Activated CD4-positive, alpha-beta T cell treated with anti-CD3 and anti-CD28 coated beads for 48 hours (primary cell): ENCODE measurements at regions not wholly inside any gene's neighbourhood (a gene's known extent, or its start where the extent isn't known, plus 50 kb on each side); places are given as distances from the start of the nearest gene placed in this dataset.
"Not testable (repeated sequence)": the region's sequence is repeated elsewhere in the genome, so short reads cannot be mapped to it uniquely, and the experiment has no call there.

ENCODE experiments used
- DNase-seq: peaks from one replicate; pipeline ENCODE4 v3.0.0-alpha.2; 2020

- DNase-seq, result no peak
These were observed 269.4 kb downstream of the MYCN start for GRCh38 chr2:16209799-16210198.

DNA sequence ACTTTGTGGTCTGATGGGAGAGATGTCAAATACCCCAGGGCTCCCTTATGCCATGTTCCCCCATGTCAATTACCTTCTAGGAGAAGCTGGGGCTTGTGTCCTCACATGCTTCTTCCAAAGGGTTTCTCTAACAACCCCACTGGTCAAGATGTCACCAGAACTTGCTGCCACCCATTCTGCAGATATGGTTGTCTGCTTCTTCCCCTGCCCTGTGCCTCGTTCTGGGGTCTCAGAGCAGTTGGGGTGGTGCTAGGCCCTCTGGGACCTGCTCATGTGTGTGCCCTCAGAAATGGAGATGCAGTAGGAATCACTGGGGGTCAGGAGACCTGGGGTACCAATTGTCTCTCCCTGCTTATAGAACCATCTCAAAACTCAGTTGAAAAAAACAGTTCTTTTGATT is 268.6 kb downstream of the MYCN start:
- DNase-seq, result no peak

- no peak for DNase-seq
These were observed 268.0 kb downstream of the MYCN start for GRCh38 chr2:16208241-16208797.

DNA sequence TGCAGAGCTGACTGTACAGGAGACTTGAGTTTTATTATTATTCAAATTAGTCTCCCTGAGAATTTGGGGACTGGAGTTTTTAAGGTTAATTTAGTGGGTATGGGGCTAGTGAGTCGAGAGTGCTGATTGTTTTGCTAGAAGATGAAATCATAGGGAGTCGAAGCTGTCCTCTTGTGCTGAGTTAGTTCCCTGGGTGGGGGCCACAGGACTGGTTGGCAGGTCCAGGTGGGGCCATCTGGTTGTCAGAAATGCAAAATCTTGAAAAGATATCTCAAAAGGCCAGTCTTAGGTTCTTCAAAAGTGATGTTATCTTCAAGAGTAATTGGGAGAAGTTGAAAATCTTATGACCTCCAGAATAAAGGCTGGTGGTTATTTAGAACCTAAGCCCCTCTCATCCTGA is 267.3 kb downstream of the MYCN start:
- DNase-seq, result no peak

GRCh38 chr2:16207151-16207550 is 266.8 kb downstream of the MYCN start:
- DNase-seq, result no peak

- DNase-seq, result no peak
These were observed 266.0 kb downstream of the MYCN start for GRCh38 chr2:16206191-16206944.

- DNase-seq, result no peak
These were observed 265.3 kb downstream of the MYCN start for GRCh38 chr2:16205631-16206030.

- DNase-seq, result no peak
These were observed 264.7 kb downstream of the MYCN start for GRCh38 chr2:16204886-16205620.

DNA sequence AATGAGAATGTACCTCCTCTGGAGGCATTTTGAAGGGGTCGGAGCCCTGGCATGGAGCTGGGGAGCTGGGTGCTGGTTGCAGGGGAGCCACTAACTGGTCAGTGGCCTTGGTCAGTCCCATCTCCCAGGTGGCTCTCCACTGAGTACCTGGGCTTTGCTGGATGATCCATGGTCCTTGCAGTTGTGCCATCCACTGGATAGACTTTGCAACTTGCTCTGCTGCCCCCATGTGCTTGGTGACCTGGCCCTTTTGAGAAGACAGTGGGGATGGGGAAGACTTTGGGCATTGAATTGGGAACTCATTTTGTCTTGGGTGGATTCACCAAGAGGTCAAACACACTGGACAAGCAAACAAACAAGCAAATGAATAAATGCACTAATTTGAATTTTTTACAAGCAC is 263.9 kb downstream of the MYCN start:
- no peak for DNase-seq

DNA sequence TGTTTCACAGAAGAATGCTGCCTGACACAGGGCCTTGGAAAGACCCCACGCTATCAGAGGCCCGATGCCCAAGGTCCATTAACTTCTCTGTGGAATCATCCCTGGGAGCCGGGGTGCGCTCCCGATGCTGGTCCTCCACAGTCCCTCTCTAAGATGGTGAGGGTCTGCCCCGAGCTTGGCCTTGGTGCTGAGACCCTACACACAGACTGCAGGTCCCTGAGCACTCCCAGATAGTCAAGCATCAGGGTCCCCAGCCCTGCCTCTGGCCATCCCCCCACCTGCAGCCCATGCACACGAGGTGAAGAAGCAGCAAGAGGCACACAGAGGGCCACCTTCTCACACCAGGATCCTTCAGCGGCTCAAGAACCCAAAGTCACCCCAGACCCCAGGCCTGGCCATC is 263.3 kb downstream of the MYCN start:
- no peak for DNase-seq

DNA sequence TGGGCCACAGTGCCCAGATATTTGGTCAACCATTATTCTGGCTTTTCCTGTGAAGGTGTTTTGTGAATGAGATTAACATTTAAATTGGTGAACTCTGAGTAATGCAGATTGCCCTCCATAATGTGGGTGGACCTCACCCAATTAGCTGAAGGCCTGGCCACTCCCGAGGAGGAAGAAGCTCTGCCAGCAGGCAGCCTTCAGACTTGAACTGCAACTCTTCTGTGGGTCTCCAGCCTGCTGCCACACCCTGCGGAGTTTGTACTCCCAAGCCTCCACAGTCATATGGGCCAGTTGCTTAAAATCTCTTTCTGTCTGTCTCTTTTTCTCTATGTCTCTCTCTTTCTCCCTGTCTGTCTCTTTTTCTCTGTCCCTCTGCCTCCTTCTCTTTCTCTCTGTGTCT is 262.7 kb downstream of the MYCN start:
- no peak for DNase-seq

DNA sequence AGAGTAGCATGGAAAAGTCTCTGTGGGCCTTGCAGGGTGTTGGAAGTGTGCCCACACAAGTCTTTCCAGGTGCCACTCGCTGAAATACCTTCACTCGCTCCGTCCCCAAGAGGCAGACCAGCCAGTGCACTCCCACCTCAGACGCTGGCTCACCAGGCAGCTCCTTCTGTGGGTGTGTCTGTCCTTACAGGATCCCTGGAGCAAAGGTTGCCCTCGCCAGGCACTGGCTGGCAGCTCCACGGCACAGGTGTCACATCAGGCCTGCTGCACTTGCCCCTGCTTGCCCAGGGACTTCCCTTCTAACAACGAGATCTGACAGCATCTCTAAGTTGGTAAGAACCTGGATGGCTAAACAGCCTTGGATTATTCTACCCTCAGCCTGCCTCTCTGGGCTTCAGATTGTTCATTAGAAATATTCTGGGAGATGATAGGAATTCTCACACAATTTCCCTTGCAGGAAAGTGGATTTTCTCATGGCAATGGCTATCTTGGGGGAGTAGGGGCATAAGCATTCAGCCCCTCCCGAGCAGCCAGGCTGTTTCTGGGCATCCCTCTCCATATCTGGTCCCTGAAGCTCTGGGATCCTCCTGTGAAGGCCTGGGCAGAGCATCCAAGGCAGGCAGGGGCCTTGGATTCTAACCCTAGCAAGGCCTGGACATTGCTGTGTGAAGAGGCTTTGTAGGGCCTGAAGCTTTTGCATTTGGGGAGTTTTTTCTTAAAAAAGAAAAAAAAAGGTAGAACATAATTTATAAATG is 262.1 kb downstream of the MYCN start:
- DNase-seq, result no peak

- DNase-seq, result no peak
These were observed 261.5 kb downstream of the MYCN start for GRCh38 chr2:16201848-16202247.

DNA sequence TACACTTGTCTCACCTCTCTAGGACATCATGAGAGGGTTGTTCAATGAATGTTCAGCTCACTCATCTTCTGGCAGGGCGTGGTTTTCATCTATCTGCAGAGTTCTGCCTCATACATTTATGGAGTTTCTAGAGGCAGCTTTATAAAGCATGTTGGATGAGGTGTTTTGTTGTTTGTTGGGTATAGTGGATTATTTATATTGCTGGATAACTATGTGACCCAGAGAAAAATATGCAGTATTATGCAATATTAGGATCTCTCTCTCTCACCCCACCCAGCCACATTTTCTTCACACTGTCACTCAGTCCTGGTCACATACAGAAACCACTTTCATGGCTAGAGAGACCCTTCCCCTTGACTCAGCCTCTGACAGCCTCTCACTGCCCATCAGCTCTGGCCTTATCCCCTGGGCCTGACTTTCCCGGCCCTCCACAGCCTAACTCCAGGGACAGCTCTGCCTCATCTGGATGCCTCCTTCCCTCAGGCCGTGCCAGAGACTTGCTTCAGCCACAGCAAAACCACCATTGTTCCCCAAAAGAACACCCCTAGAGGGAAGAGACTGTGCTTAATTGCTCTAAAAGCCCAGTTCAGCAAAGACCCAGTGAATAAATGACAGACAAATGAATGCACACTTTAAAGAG is 260.3 kb downstream of the MYCN start:
- DNase-seq, result no peak

DNA sequence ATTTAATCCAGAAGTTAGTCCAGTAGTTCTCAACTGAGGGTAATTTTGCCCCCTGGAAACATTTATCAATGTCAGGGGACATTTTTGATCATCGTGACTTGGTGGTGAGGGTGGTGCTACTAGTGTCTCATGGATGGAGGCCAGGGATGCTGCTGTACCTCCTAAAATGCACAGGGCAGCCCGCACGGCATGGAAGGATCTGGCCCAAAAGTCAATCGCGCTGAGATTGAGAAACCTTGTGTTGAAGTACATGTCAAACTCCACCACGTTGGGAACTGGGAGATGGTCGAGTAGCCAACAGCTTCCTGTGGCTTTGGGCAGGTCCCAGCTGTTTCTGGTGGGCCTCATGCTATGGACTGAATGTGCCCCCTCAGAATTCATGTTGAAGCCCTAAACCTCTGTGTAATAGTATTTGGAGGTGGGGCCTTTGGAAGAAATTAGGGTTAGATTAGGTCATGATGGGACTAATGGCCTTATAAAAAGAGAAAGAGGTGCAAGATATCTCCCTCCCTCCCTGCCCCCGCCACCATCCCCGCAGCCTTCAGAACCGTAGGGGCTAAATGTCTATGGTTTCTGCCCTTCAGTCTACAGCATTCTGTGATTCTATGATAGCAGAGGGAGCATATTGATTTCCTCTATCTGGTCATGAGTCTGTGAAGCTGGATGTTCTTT is 259.7 kb downstream of the MYCN start:
- DNase-seq, result no peak

DNA sequence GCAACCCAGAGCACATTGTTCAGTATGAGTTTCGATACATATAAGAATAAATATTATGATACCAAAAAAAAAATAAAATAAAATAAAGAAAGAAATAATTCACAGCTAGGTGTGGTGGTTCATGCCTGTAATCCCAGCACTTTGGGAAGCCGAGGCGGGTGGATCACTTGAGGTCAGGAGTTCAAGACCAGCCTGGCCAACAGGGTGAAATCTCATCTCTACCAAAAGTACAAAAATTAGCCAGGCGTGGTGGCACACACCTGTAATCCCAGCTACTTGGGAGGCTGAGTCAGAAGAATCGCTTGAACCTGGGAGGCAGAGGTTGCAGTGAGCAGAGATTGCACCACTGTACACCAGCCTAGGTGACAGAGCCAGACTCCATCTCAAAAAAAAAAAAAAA is 258.9 kb downstream of the MYCN start:
- not testable (repeated sequence) for DNase-seq

- DNase-seq, result no peak
These were observed 258.0 kb downstream of the MYCN start for GRCh38 chr2:16198166-16198912.

GRCh38 chr2:16197504-16198147 is 257.3 kb downstream of the MYCN start:
- DNase-seq, result no peak

- no peak for DNase-seq
These were observed 256.5 kb downstream of the MYCN start for GRCh38 chr2:16196687-16197503.

DNA sequence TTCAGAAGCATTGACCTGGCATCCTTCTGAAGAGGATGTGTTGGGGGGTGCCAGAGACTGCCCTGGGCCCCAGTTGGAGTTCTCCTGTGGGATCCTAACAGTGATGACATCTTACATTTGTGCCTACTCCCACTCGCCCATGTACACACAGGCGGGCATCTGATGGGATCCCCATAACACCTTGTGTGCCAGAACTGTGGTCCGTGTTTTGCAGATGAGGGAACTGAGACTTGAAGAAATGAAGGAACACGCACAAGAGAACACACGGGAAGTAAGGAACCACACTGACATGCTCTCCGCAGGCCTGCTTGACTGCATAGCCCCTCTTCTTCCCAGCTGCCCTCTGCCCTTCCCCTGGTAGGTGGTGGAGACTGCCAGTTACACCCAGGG is 255.3 kb downstream of the MYCN start:
- DNase-seq, result no peak
